ENCODE measurements at regions not wholly inside any gene's neighbourhood (a gene's known extent, or its start where the extent isn't known, plus 50 kb on each side); places are given as distances from the start of the nearest gene placed in this dataset.

DNA sequence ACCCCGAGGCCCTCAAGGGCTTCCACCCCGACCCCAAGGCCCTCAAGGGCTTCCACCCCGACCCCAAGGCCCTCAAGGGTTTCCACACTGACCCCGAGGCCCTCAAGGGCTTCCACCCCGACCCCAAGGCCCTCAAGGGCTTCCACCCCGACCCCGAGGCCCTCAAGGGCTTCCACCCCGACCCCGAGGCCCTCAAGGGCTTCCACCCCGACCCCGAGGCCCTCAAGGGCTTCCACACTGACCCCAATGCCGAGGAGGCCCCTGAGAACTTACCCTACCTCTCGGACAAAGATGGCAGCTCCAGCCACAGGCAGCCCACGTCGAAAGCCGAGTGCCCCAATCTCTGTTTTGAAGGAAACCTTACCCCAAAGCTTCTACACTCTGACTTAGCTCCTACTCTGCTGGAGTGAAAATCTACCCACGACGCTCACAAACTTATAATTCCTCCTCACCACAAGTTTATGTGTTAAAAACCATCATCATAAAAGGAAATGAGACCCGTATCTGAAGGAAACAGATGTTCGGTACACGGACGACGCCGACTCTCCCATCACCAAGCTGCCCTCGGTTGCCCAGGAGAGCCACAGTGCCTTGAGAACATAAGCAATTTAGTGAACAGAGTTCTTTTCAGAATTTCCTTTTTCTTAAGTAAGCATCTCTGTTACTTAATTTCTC is 61.2 kb upstream of the RPH3AL start:
- no peak for DNase-seq (ENCODE audit: low read depth in 1 of 2, low spot score in 1 of 2)

DNA sequence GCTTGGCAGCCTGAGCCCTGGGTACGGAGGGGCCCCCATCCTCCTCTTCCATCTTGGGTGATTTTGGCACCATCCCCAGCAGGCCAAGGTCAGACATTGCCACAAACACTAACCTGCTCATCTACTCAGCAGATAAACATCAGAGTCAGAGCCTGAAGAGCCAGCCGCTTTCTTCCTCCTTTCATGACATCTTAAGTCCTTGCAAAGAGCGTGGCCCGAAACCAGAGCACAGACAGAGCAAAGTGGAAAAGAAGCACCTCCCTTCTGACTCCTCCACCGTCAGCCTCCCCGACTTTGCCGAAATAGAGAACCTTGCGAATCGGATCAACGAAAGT is 60.4 kb upstream of the RPH3AL start:
- DNase-seq (ENCODE audit: low read depth in 1 of 2, low spot score in 1 of 2) = no peak

DNA sequence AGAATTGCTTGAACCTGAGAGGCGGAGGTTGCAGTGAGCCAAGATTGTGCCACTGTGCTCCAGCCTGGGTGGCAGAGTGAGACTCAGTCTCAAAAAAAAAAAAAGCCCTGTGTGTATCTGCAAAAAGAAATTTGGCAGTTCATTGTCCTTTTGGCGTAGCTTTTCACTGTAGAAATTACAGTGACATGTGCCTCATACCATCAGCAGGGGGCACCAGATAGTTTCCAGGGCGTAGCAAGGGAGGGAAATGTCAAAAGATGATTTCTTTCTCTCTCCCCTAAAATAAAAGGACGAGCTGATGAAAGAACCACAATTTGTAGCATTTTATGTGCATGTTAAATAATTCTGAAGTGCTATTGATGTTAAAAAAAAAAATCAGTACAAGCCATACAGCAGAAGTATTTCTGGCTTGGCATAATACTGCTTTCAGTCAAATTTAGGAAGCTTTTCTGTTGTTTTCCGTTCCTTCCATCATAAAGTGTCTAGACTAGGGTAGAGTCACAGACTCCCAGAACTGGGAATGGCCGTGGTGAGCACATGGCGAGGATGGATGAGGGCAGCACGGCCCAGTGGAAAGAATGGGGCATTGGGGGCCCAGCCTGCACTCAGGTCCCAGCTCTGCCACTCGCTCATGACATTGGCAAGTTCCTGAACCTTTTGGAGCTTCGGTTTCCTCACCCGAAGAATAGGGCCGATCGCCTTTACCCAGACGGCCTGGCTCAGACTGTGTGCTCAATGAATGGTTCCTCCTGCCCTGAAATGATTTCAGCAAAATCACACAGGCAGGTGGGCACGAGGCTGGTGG is 59.8 kb upstream of the RPH3AL start:
- peak in 1 of 2 donors; percentile 43 for DNase-seq (ENCODE audit: low read depth in 1 of 2, low spot score in 1 of 2)

DNA sequence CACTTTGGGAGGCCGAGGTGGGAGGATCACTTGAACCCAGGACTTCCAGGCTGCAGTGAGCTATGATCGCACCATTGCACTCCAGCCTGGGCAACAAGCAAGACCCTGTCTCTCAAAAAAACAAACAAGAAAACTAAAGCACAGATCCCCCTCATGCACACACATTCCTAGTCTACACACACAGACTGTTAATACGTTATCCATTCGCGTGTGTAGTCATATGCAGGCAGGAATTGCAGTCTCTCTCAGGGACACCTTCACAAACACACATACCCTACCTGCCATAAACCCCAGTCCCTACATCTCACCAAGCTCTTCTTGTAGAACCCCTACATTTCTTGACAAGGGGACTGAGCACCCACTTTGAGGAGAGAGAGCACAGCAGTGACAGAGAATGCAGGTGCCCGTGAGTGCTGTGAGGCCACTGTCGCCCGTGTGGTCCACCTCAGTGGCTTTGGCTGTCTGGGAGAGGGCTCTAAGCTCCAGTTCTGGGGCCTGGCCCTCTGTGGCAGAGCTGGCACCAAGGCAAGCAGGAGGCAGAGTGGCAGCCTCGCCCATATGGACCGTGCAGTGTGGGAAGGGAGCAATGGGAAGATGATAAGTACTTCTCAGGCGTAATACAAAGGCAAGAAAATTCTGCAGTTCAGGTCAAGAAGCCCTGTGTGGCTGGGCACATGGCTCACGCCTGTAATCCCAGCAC is 59.0 kb upstream of the RPH3AL start:
- no peak for DNase-seq (ENCODE audit: low read depth in 1 of 2, low spot score in 1 of 2)

DNA sequence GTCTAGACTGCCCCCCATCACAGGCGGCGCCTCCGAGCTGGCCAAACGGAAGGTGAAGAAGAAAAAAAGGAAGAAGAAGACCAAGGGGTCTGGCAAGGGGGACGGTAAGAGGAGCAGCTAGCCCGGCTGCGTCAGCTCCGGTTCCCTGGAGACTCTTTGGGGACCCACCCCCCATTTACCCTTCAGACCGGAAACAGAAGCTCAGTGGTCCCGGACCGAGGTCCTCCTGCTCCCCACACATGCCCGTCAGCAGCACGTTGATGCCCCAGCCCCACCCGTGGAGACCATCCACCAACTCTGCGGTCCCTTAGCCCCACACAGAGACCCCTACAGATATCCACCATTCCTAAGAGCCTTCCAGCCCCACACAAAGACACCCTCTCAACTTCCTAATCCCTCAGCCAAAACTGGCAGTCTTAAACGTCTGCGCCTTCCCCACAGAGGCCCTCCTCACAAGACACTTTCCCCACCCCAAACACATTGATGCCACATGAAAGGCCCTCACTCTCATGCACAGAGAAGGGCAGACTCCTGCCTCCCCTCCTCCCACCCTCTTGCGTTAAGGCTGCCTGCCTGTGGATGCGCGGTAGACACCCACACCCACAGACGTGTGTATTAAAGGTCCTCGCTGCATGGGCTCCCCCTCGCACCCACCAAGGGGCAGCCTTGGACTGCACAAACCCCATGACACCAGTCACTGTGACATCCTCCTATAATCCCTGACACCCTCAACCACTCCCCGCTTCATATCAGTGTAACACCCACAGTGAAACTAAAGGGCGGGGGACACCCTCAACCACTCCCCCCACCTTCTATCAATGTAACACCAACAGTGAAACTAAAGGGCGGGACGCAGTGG is 58.2 kb upstream of the RPH3AL start:
- DNase-seq (ENCODE audit: low read depth in 1 of 2, low spot score in 1 of 2) = peak in 1 of 2 donors; percentile 28

DNA sequence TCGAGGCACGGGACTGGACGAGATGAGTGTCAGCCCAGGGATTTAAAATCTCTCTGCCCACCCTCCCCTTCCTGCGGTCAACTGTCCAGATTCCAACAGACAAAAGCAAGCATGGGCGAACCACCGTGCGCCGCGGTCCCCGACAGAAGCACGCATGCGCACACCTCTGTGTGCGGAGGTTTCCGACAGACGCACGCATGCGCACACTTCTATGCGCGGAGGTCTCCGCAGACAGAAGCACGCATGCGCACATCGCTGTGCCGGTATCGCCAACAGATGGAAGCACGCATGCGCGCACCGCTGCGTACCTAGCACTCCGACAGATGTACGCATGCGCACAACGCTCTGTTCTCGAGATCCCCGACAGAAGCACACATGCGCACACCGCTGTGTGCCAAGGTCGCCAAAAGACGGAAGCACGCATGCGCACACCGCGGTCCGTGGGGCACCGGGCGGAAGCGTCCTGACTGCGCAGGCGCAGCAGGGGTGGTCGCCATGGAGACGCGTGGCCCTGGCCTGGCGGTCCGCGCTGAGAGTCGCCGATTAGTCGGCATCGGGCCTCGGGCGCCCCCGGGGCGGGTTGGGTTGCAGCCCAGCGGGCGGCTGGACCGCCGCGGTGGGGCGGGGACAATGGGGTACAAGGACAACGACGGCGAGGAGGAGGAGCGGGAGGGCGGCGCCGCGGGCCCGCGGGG is 57.4 kb upstream of the RPH3AL start:
- DNase-seq (ENCODE audit: low read depth in 1 of 2, low spot score in 1 of 2) = peak; percentile 97 to 99

DNA sequence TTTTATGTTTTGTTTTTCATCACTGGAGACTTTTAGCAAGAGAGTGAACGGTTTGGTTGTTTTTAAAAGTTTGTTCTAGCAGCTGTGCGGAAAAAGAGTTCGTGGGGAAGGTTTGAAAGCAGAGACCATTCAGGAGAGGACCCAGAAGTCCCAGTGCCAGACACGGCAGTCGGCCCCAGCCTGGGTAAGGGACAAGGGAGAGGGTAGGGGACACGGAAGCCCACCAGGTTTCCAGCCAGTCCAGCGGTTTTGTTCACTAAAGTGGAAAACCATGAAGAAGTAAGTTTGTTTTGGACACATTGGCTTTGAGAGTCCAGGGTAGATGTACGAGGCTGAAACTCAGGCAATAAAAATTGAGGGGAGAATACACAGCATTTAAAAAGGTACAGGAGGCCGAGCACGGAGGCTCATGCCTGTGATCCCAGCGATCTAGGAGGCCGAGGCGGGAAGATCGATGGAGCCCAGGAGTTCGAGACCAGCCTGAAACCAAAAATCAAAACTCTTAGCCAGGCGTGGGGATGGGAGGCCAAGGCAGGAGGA is 56.8 kb upstream of the RPH3AL start:
- DNase-seq (ENCODE audit: low read depth in 1 of 2, low spot score in 1 of 2) = no peak

DNA sequence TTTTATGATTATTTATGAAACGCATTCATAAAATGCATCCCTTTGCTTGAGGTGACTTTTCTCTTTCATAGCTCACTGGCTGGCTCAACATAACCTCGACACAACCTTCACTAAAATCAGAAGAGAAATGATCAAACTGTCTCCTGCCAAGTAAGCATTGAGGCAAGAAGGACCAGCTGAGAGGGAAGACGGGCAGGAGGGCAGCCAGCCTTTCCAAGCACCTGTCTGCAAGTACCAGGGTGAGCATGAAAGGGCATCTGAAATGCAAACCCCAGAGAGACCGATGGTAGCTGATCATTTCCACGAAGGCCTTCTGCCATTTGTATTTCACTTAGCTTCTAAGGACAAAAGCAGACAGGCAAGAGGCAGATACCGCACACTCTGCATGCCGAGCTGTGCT is 52.1 kb upstream of the RPH3AL start:
- DNase-seq (ENCODE audit: low read depth in 1 of 2, low spot score in 1 of 2) = no peak
